ENCODE measurements at regions not wholly inside any gene's neighbourhood (a gene's known extent, or its start where the extent isn't known, plus 50 kb on each side); places are given as distances from the start of the nearest gene placed in this dataset.

- DNase-seq (ENCODE audit: low spot score), result no peak
Observed at GRCh38 chr7:108697254-108697653, 127.6 kb downstream of the DNAJB9 start.

- no peak for DNase-seq (ENCODE audit: low spot score)
Observed at GRCh38 chr7:108711611-108712010, 141.9 kb downstream of the DNAJB9 start.

GRCh38 chr7:108716783-108717182 lies 147.1 kb downstream of the DNAJB9 start:
- DNase-seq (ENCODE audit: low spot score), result no peak

- no peak for DNase-seq (ENCODE audit: low spot score)
Observed at GRCh38 chr7:108717781-108718180, 148.1 kb downstream of the DNAJB9 start.

- DNase-seq (ENCODE audit: low spot score), result no peak
Observed at GRCh38 chr7:108719631-108720030, 150.0 kb downstream of the DNAJB9 start.

- no peak for DNase-seq (ENCODE audit: low spot score)
Observed at GRCh38 chr7:108722561-108722960, 152.9 kb downstream of the DNAJB9 start.

- DNase-seq (ENCODE audit: low spot score), result no peak
Observed at GRCh38 chr7:108723381-108723814, 153.7 kb downstream of the DNAJB9 start.

GRCh38 chr7:108724251-108725100 lies 154.8 kb downstream of the DNAJB9 start:
- DNase-seq (ENCODE audit: low spot score), result no peak

- DNase-seq (ENCODE audit: low spot score), result no peak
Observed at GRCh38 chr7:108735814-108736213, 166.1 kb downstream of the DNAJB9 start.

- no peak for DNase-seq (ENCODE audit: low spot score)
Observed at GRCh38 chr7:108736221-108736891, 166.7 kb downstream of the DNAJB9 start.

- DNase-seq (ENCODE audit: low spot score), result no peak
Observed at GRCh38 chr7:108770981-108771745, 201.5 kb downstream of the DNAJB9 start.

- DNase-seq (ENCODE audit: low spot score), result no peak
Observed at GRCh38 chr7:108771853-108772252, 202.2 kb downstream of the DNAJB9 start.

- no peak for DNase-seq (ENCODE audit: low spot score)
Observed at GRCh38 chr7:108777966-108778365, 208.3 kb downstream of the DNAJB9 start.

- no peak for DNase-seq (ENCODE audit: low spot score)
Observed at GRCh38 chr7:108789451-108789850, 219.8 kb downstream of the DNAJB9 start.

- no peak for DNase-seq (ENCODE audit: low spot score)
Observed at GRCh38 chr7:108794466-108794865, 224.8 kb downstream of the DNAJB9 start.

- no peak for DNase-seq (ENCODE audit: low spot score)
Observed at GRCh38 chr7:108802650-108803049, 233.0 kb downstream of the DNAJB9 start.

GRCh38 chr7:108805808-108806397 lies 236.2 kb downstream of the DNAJB9 start:
- no peak for DNase-seq (ENCODE audit: low spot score)

GRCh38 chr7:108808549-108809266 lies 239.0 kb downstream of the DNAJB9 start:
- no peak for DNase-seq (ENCODE audit: low spot score)

GRCh38 chr7:108809356-108809755 lies 239.7 kb downstream of the DNAJB9 start:
- no peak for DNase-seq (ENCODE audit: low spot score)

GRCh38 chr7:108810756-108811385 lies 241.2 kb downstream of the DNAJB9 start:
- no peak for DNase-seq (ENCODE audit: low spot score)
